OCI-LY3 (cell line): ENCODE measurements at regions not wholly inside any gene's neighbourhood (a gene's known extent, or its start where the extent isn't known, plus 50 kb on each side); places are given as distances from the start of the nearest gene placed in this dataset.

Source experiments
- H2AFZ ChIP-seq: fragments of 200-600, 300-600 bp; shearing (Covaris generic); 2 replicates; pipeline ENCODE4 v1.6.0; 2014; ENCODE audit warnings: antibody characterized with exemption, low read depth, low read length
- H3K27ac ChIP-seq: fragments of 200-600, 300-600 bp; sonication (generic); 2 replicates; pipeline ENCODE4 v1.5.1; 2014; ENCODE audit warnings: mild to moderate bottlenecking, low read length, moderate library complexity, mixed read lengths
- H3K27me3 ChIP-seq: fragments of 200-600, 300-600 bp; sonication (generic); 2 replicates; pipeline ENCODE4 v1.6.1; 2014; ENCODE audit warnings: low read depth, low read length, mixed read lengths
- H3K36me3 ChIP-seq: fragments of 200-600, 300-600 bp; sonication (generic); replicated peaks from 2 replicates; pipeline ENCODE3; 2014; ENCODE audit warnings: low read depth, low read length, mixed read lengths
- H3K4me1 ChIP-seq: fragments of 300-600, 200-600 bp; sonication (generic); 2 replicates; pipeline ENCODE4 v1.6.1; 2014; ENCODE audit warnings: low read length, mixed read lengths
- H3K4me2 ChIP-seq: fragments of 200-600, 300-600 bp; sonication (generic); 2 replicates; pipeline ENCODE4 v1.6.1; 2014; ENCODE audit warnings: low read length, mixed read lengths
- H3K4me3 ChIP-seq: fragments of 300-600, 200-600 bp; sonication (generic); 2 replicates; pipeline ENCODE4 v1.5.1; 2014; ENCODE audit warnings: antibody characterized with exemption, mild to moderate bottlenecking, low read length, moderate library complexity
- H3K79me2 ChIP-seq: fragments of 300-600, 200-600 bp; shearing (Covaris generic); 2 replicates; pipeline ENCODE4 v1.6.1; 2014; ENCODE audit warnings: mild to moderate bottlenecking, low read length, mixed read lengths
- H3K9ac ChIP-seq: fragments of 300-600, 200-600 bp; shearing (Covaris generic); 2 replicates; pipeline ENCODE4 v1.6.0; 2014; ENCODE audit warnings: mild to moderate bottlenecking, low read length, moderate library complexity
- H3K9me3 ChIP-seq: fragments of 200-600, 300-600 bp; shearing (Covaris generic); 2 replicates; pipeline ENCODE4 v1.6.1; 2014; ENCODE audit warnings: low read length, mixed read lengths; ENCODE audit not compliant: insufficient read depth
- H4K20me1 ChIP-seq: fragments of 200-600, 300-600 bp; sonication (generic); 2 replicates; pipeline ENCODE4 v1.6.1; 2016; ENCODE audit warnings: low read length, mixed read lengths; ENCODE audit not compliant: insufficient read depth
- CTCF ChIP-seq: fragments of 200-600, 300-600 bp; sonication (generic); IDR thresholded peaks from 2 replicates; pipeline ENCODE4 v1.5.1; 2014; ENCODE audit warnings: antibody characterized with exemption, low read length, low read depth
- EZH2phosphoT487 ChIP-seq: fragments of 200-600 bp; shearing (Covaris generic); IDR thresholded peaks from 2 replicates; pipeline ENCODE4 v1.6.1; 2018; ENCODE audit warnings: antibody characterized with exemption, mixed run types, low read depth

DNA sequence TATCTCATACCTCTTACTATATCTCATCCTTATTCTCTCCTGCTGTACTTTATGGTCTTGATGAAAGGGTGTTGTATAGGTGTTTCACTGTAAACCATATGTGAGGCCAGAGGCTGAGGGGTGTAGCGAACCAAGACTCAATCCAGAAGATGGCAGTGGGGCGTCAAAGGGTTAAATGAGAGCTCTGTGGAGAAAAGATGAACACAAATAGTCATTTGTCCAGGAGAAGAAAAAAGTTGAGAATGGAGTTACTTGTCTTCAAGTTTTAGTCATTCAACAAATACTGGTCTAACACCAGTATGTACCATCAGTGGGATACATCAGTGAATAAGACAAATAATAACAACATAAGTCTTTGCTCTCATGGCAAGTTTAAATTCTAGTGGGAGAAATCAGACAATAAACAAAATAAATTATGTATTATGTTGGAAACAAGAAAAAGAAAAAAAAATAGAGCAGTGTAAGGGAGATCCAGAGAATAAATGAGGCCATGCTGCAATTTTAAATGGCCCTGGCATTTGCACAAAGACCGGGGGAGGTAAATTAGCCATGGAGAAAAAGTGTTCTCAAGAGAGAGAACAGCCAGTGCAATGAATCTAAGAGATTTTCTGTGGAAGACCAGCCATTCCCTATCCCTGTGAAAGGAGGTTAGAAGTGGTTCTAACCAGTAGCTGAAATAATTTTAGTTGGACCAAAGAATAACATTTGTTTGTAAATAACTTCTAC, 77.0 kb upstream of the UMPS start:
- no peaks in the 10 kb centered on the region for H4K20me1 ChIP-seq
- H3K4me1 ChIP-seq: peaks cover 13% of the 10 kb centered on the region
- TF ChIP-seq EZH2phosphoT487 (no peak), CTCF (no peak)

GRCh38 chr3:124653797-124654469, 76.3 kb upstream of the UMPS start:
- Histone ChIP-seq H3K4me2 (no peak overlapping the region), H3K9ac (no peak overlapping the region), H3K4me1 (peaks cover 14% of the 10 kb centered on the region), H3K4me3 (no peak overlapping the region), H3K79me2 (no peaks in the 10 kb centered on the region), H3K36me3 (no peaks in the 10 kb centered on the region), H3K27me3 (peaks cover 20% of the 10 kb centered on the region), H3K27ac (no peak overlapping the region), H4K20me1 (no peaks in the 10 kb centered on the region), H2AFZ (no peak overlapping the region), H3K9me3 (no peaks in the 10 kb centered on the region)
- TF ChIP-seq CTCF: no peak
- no peak for TF ChIP-seq EZH2phosphoT487

More for the DNA sequence above, 77.0 kb upstream of the UMPS start:
- Histone ChIP-seq H3K36me3 (no peaks in the 10 kb centered on the region), H3K4me3 (no peak overlapping the region), H3K9ac (no peak overlapping the region), H3K27ac (no peak overlapping the region), H3K79me2 (no peaks in the 10 kb centered on the region), H3K4me2 (no peak overlapping the region), H2AFZ (no peak overlapping the region), H3K27me3 (peaks cover 20% of the 10 kb centered on the region), H3K9me3 (no peaks in the 10 kb centered on the region)

GRCh38 chr3:124654470-124654845, 75.8 kb upstream of the UMPS start:
- Histone ChIP-seq H2AFZ (no peak overlapping the region), H3K36me3 (no peaks in the 10 kb centered on the region), H3K27ac (no peak overlapping the region), H3K4me2 (no peak overlapping the region), H4K20me1 (no peaks in the 10 kb centered on the region), H3K4me1 (peaks cover 19% of the 10 kb centered on the region), H3K9ac (no peak overlapping the region), H3K4me3 (no peak overlapping the region), H3K27me3 (peaks cover 20% of the 10 kb centered on the region), H3K79me2 (no peaks in the 10 kb centered on the region), H3K9me3 (no peaks in the 10 kb centered on the region)
- no peak for TF ChIP-seq CTCF
- TF ChIP-seq EZH2phosphoT487: no peak

GRCh38 chr3:124656531-124656930, 73.7 kb upstream of the UMPS start:
- H3K4me2 ChIP-seq: no peak overlapping the region
- no peak overlapping the region for H3K27ac ChIP-seq
- H3K9ac ChIP-seq: no peak overlapping the region
- no peaks in the 10 kb centered on the region for H3K9me3 ChIP-seq
- TF ChIP-seq CTCF (no peak), EZH2phosphoT487 (no peak)
- no peaks in the 10 kb centered on the region for H4K20me1 ChIP-seq
- H3K79me2 ChIP-seq: no peaks in the 10 kb centered on the region
- H2AFZ ChIP-seq: no peak overlapping the region
- no peak overlapping the region for H3K4me3 ChIP-seq
- peaks cover 7% of the 10 kb centered on the region for H3K4me1 ChIP-seq
- H3K27me3 ChIP-seq: peaks cover 28% of the 10 kb centered on the region
- no peaks in the 10 kb centered on the region for H3K36me3 ChIP-seq
